Neuronal stem cell (in vitro differentiated cells): ENCODE measurements at regions not wholly inside any gene's neighbourhood (a gene's known extent, or its start where the extent isn't known, plus 50 kb on each side); places are given as distances from the start of the nearest gene placed in this dataset.

Experiments used
- DNase-seq: peaks from one replicate; pipeline ENCODE4 v3.0.0-alpha.2; 2013; ENCODE audit warnings: low spot score
- H2AFZ ChIP-seq: one replicate; pipeline ENCODE4 v1.6.1; 2013; ENCODE audit warnings: mild to moderate bottlenecking, low read length, inconsistent platforms
- H2AK5ac ChIP-seq: 2 replicates; pipeline ENCODE4 v1.6.1; 2013; ENCODE audit warnings: low read depth, mild to moderate bottlenecking, inconsistent platforms, low read length, moderate library complexity, mixed read lengths
- H2BK120ac ChIP-seq: 2 replicates; pipeline ENCODE4 v1.6.1; 2013; ENCODE audit warnings: low read depth, mild to moderate bottlenecking, inconsistent platforms, low read length, moderate library complexity, mixed read lengths
- H2BK12ac ChIP-seq: one replicate; pipeline ENCODE4 v1.6.1; 2013; ENCODE audit warnings: low read length, inconsistent platforms
- H2BK15ac ChIP-seq: 2 replicates; pipeline ENCODE4 v1.6.1; 2013; ENCODE audit warnings: mild to moderate bottlenecking, low read length, inconsistent platforms, mixed read lengths
- H2BK5ac ChIP-seq: one replicate; pipeline ENCODE4 v1.6.1; 2013; ENCODE audit warnings: inconsistent platforms, mild to moderate bottlenecking, low read length, moderate library complexity
- H3K14ac ChIP-seq: one replicate; pipeline ENCODE4 v1.6.1; 2013; ENCODE audit warnings: low read length, inconsistent platforms
- H3K18ac ChIP-seq: 2 replicates; pipeline ENCODE4 v1.6.1; 2013; ENCODE audit warnings: low read length, inconsistent platforms
- H3K23ac ChIP-seq: 2 replicates; pipeline ENCODE4 v1.6.1; 2013; ENCODE audit warnings: low read depth, mild to moderate bottlenecking, mixed read lengths, low read length, inconsistent platforms; ENCODE audit not compliant: poor library complexity
- H3K27ac ChIP-seq: replicated peaks from 3 replicates; pipeline ENCODE4 v1.5.1; 2013; ENCODE audit warnings: low read length, inconsistent platforms
- H3K27me3 ChIP-seq, 3 experiments: 2 replicates each; pipeline ENCODE4 v1.6.1; 2013; ENCODE audit warnings: low read length in 3 of 3, mild to moderate bottlenecking in 2 of 3, inconsistent platforms in 1 of 3, low read depth in 1 of 3, mixed read lengths in 1 of 3, moderate library complexity in 1 of 3; ENCODE audit not compliant: control insufficient read depth in 3 of 3, insufficient read depth in 3 of 3
- H3K36me3 ChIP-seq, 2 donors: replicated peaks in 1 of 2; 2 replicates each; pipeline ENCODE4 v1.6.1; 2013; ENCODE audit warnings: low read length in 2 of 2; ENCODE audit not compliant: control insufficient read depth in 2 of 2, insufficient read depth in 2 of 2
- H3K4ac ChIP-seq: 2 replicates; pipeline ENCODE4 v1.6.1; 2013; ENCODE audit warnings: inconsistent platforms, mild to moderate bottlenecking, low read length, moderate library complexity
- H3K4me1 ChIP-seq, 2 donors: 1 replicate in 1 of 2; 2 replicates in 1 of 2; pipeline ENCODE4 v1.6.1; 2013; ENCODE audit warnings: low read length in 2 of 2, low read depth in 1 of 2; ENCODE audit not compliant: control insufficient read depth in 2 of 2, insufficient read depth in 1 of 2
- H3K4me2 ChIP-seq: one replicate; pipeline ENCODE4 v1.6.1; 2013; ENCODE audit warnings: mild to moderate bottlenecking, low read length, inconsistent platforms; ENCODE audit not compliant: insufficient read depth, poor library complexity, severe bottlenecking
- H3K4me3 ChIP-seq, 2 donors: 2 replicates each; pipeline ENCODE4 v1.5.1; 2013; ENCODE audit warnings: low read length in 2 of 2, mild to moderate bottlenecking in 2 of 2, inconsistent platforms in 1 of 2, moderate library complexity in 1 of 2
- H3K79me1 ChIP-seq: one replicate; pipeline ENCODE4 v1.6.1; 2013; ENCODE audit warnings: low read depth, mild to moderate bottlenecking, inconsistent platforms, low read length, moderate library complexity
- H3K9ac ChIP-seq: one replicate; pipeline ENCODE4 v1.6.1; 2013; ENCODE audit warnings: mild to moderate bottlenecking, low read depth, low read length, inconsistent platforms; ENCODE audit not compliant: poor library complexity
- H3K9me3 ChIP-seq, 2 donors: replicated peaks in 1 of 2; 2 replicates each; pipeline versions ENCODE3 to v1.6.1; 2013; ENCODE audit warnings: low read length in 2 of 2, mild to moderate bottlenecking in 2 of 2, inconsistent platforms in 1 of 2, low read depth in 1 of 2, mixed read lengths in 1 of 2, moderate library complexity in 1 of 2; ENCODE audit not compliant: control insufficient read depth in 2 of 2, insufficient read depth in 1 of 2
- H4K8ac ChIP-seq: one replicate; pipeline ENCODE4 v1.6.1; 2013; ENCODE audit warnings: low read depth, mild to moderate bottlenecking, inconsistent platforms, low read length, moderate library complexity
- H4K91ac ChIP-seq: one replicate; pipeline ENCODE4 v1.6.1; 2013; ENCODE audit warnings: low read length, low read depth, mild to moderate bottlenecking, inconsistent platforms; ENCODE audit not compliant: poor library complexity
- WGBS, 2 donors: extraction: QIAGEN DNeasy Blood & Tissue Kit; methylation state at CpG; one replicate each; pipeline ENCODE4 v1.1.7; 2013; ENCODE audit warnings: missing lambda C conversion rate in 2 of 2, mixed read lengths in 1 of 2; ENCODE audit not compliant: insufficient read length in 2 of 2, insufficient replicate concordance in 1 of 2; ENCODE audit errors: extremely low coverage in 2 of 2; 5-methylcytosine and 5-hydroxymethylcytosine counted together

- Histone ChIP-seq H2AK5ac (no peak overlapping the region), H4K91ac (no peak overlapping the region), H3K79me1 (no peaks in the 10 kb centered on the region), H3K4me2 (no peak overlapping the region), H3K27me3 (no peaks in the 10 kb centered on the region), H2BK120ac (no peak overlapping the region), H3K9me3 (no peaks in the 10 kb centered on the region), H3K9ac (no peak overlapping the region), H2BK15ac (no peak overlapping the region), H4K8ac (no peak overlapping the region), H3K4me1 (no peaks in the 10 kb centered on the region), H2BK5ac (no peak overlapping the region), H3K4ac (no peak overlapping the region), H2BK12ac (no peak overlapping the region), H3K23ac (no peak overlapping the region), H3K4me3 (no peak overlapping the region), H3K14ac (no peak overlapping the region), H3K18ac (no peak overlapping the region), H3K36me3 (no peaks in the 10 kb centered on the region), H3K27ac (no peak overlapping the region), H2AFZ (no peak overlapping the region)
- DNase-seq: no peak
- no CpG with 5 or more reads among the region's 2 CpGs for WGBS, 2 donors
These were observed 227.1 kb downstream of the HACE1 start for GRCh38 chr6:104632588-104632987.

GRCh38 chr6:104630955-104631354 lies 228.8 kb downstream of the HACE1 start:
- Histone ChIP-seq H2BK5ac (no peak overlapping the region), H3K9ac (no peak overlapping the region), H2BK12ac (no peak overlapping the region), H3K4me1 (no peaks in the 10 kb centered on the region), H3K36me3 (no peaks in the 10 kb centered on the region), H3K27me3 (no peaks in the 10 kb centered on the region), H3K23ac (no peak overlapping the region), H2BK120ac (no peak overlapping the region), H2AFZ (no peak overlapping the region), H2AK5ac (no peak overlapping the region), H3K18ac (no peak overlapping the region), H3K27ac (no peak overlapping the region), H2BK15ac (no peak overlapping the region), H3K9me3 (no peaks in the 10 kb centered on the region), H3K4me2 (no peak overlapping the region), H3K4me3 (no peak overlapping the region), H4K91ac (no peak overlapping the region), H4K8ac (no peak overlapping the region), H3K79me1 (no peaks in the 10 kb centered on the region), H3K14ac (no peak overlapping the region), H3K4ac (no peak overlapping the region)
- DNase-seq: no peak

- H3K9ac ChIP-seq: no peak overlapping the region
- H2AK5ac ChIP-seq: no peak overlapping the region
- H3K27me3 ChIP-seq: no peaks in the 10 kb centered on the region
- no peak overlapping the region for H3K4ac ChIP-seq
- no peak overlapping the region for H2BK15ac ChIP-seq
- no peaks in the 10 kb centered on the region for H3K79me1 ChIP-seq
- DNase-seq: no peak
- H2BK5ac ChIP-seq: no peak overlapping the region
- no peak overlapping the region for H2BK12ac ChIP-seq
- H2BK120ac ChIP-seq: no peak overlapping the region
- no peak overlapping the region for H3K4me2 ChIP-seq
- H3K9me3 ChIP-seq: no peaks in the 10 kb centered on the region
- H3K36me3 ChIP-seq: no peaks in the 10 kb centered on the region
- H4K8ac ChIP-seq: no peak overlapping the region
- H3K4me3 ChIP-seq: no peak overlapping the region
- no CpG with 5 or more reads among the region's 3 CpGs for WGBS, 2 donors
- no peak overlapping the region for H3K18ac ChIP-seq
- no peak overlapping the region for H3K14ac ChIP-seq
- H2AFZ ChIP-seq: no peak overlapping the region
- H3K27ac ChIP-seq: no peak overlapping the region
- H3K23ac ChIP-seq: no peak overlapping the region
- no peaks in the 10 kb centered on the region for H3K4me1 ChIP-seq
- no peak overlapping the region for H4K91ac ChIP-seq
These were observed 229.2 kb downstream of the HACE1 start for GRCh38 chr6:104630522-104630921.

- H3K4ac ChIP-seq: no peak overlapping the region
- H3K36me3 ChIP-seq: no peaks in the 10 kb centered on the region
- no peaks in the 10 kb centered on the region for H3K4me1 ChIP-seq
- H2BK5ac ChIP-seq: no peak overlapping the region
- H2AFZ ChIP-seq: no peak overlapping the region
- no peak overlapping the region for H2BK15ac ChIP-seq
- no peaks in the 10 kb centered on the region for H3K79me1 ChIP-seq
- no peak overlapping the region for H2AK5ac ChIP-seq
- H3K14ac ChIP-seq: no peak overlapping the region
- DNase-seq: no peak
- no peak overlapping the region for H3K23ac ChIP-seq
- no peak overlapping the region for H3K27ac ChIP-seq
- no peaks in the 10 kb centered on the region for H3K27me3 ChIP-seq
- no peak overlapping the region for H4K8ac ChIP-seq
- H3K4me2 ChIP-seq: no peak overlapping the region
- no peak overlapping the region for H2BK120ac ChIP-seq
- no peak overlapping the region for H4K91ac ChIP-seq
- H3K18ac ChIP-seq: no peak overlapping the region
- no peak overlapping the region for H3K9ac ChIP-seq
- no peak overlapping the region for H3K4me3 ChIP-seq
- H3K9me3 ChIP-seq: no peaks in the 10 kb centered on the region
- WGBS, 2 donors: no CpG with 5 or more reads among the region's 4 CpGs
- H2BK12ac ChIP-seq: no peak overlapping the region
These were observed 229.9 kb downstream of the HACE1 start for GRCh38 chr6:104629826-104630225.
